GM12874 (cell line): ENCODE measurements at regions not wholly inside any gene's neighbourhood (a gene's known extent, or its start where the extent isn't known, plus 50 kb on each side); places are given as distances from the start of the nearest gene placed in this dataset.

Experiments
- CTCF ChIP-seq: IDR thresholded peaks from 2 replicates; pipeline ENCODE4 v1.5.1; 2011; ENCODE audit warnings: low read depth, mild to moderate bottlenecking, control low read depth, low read length, moderate library complexity; ENCODE audit not compliant: insufficient read depth

GRCh38 chr1:80436851-80437250, 1363.9 kb upstream of the ADGRL2 start:
- TF ChIP-seq CTCF = no peak

- no peak for TF ChIP-seq CTCF
Observed at GRCh38 chr1:80427881-80428280, 1372.9 kb upstream of the ADGRL2 start.

GRCh38 chr1:80424249-80424648, 1376.5 kb upstream of the ADGRL2 start:
- TF ChIP-seq CTCF = no peak

- TF ChIP-seq CTCF = no peak
Observed at GRCh38 chr1:80418134-80418533, 1382.6 kb upstream of the ADGRL2 start.

GRCh38 chr1:80417671-80418070, 1383.1 kb upstream of the ADGRL2 start:
- TF ChIP-seq CTCF = no peak

GRCh38 chr1:80413969-80414368, 1386.8 kb upstream of the ADGRL2 start:
- no peak for TF ChIP-seq CTCF

GRCh38 chr1:80410233-80410632, 1390.5 kb upstream of the ADGRL2 start:
- TF ChIP-seq CTCF = no peak

GRCh38 chr1:80403471-80403893, 1397.0 kb upstream of the ADGRL4 start:
- TF ChIP-seq CTCF = no peak
